ENCODE measurements at regions not wholly inside any gene's neighbourhood (a gene's known extent, or its start where the extent isn't known, plus 50 kb on each side); places are given as distances from the start of the nearest gene placed in this dataset.
A peak's percentile ranks its signal among the peaks of the same experiment; 100 is the strongest.
"Not testable (repeated sequence)": the region's sequence is repeated elsewhere in the genome, so short reads cannot be mapped to it uniquely, and the experiment has no call there.

- no peak for DNase-seq
Observed at GRCh38 chr15:96472681-96473080, 142.2 kb downstream of the NR2F2 start.

- DNase-seq, result no peak
Observed at GRCh38 chr15:96473556-96473955, 143.1 kb downstream of the NR2F2 start.

GRCh38 chr15:96474231-96474664 lies 143.7 kb downstream of the NR2F2 start:
- DNase-seq, result no peak

GRCh38 chr15:96477227-96477626 lies 146.7 kb downstream of the NR2F2 start:
- DNase-seq, result no peak

GRCh38 chr15:96484412-96484811 lies 153.9 kb downstream of the NR2F2 start:
- DNase-seq, result not testable (repeated sequence)

- no peak for DNase-seq
Observed at GRCh38 chr15:96484830-96485229, 154.3 kb downstream of the NR2F2 start.

- no peak for DNase-seq
Observed at GRCh38 chr15:96487245-96487644, 156.7 kb downstream of the NR2F2 start.

- DNase-seq, result peak; percentile 56
Observed at GRCh38 chr15:96491066-96491699, 160.7 kb downstream of the NR2F2 start.

- not testable (repeated sequence) for DNase-seq
Observed at GRCh38 chr15:96491700-96492644, 161.5 kb downstream of the NR2F2 start.

- DNase-seq, result peak; percentile 95
Observed at GRCh38 chr15:96494505-96494904, 164.0 kb downstream of the NR2F2 start.

GRCh38 chr15:96495386-96495785 lies 164.9 kb downstream of the NR2F2 start:
- DNase-seq, result peak; percentile 29

- DNase-seq, result peak; percentile 2
Observed at GRCh38 chr15:96497951-96498350, 167.5 kb downstream of the NR2F2 start.

- DNase-seq, result peak; percentile 46
Observed at GRCh38 chr15:96500508-96500907, 170.0 kb downstream of the NR2F2 start.

- DNase-seq, result no peak
Observed at GRCh38 chr15:96501362-96501761, 170.9 kb downstream of the NR2F2 start.

- DNase-seq, result no peak
Observed at GRCh38 chr15:96502196-96502595, 171.7 kb downstream of the NR2F2 start.

GRCh38 chr15:96503276-96503675 lies 172.8 kb downstream of the NR2F2 start:
- peak; percentile 44 for DNase-seq

- DNase-seq, result no peak
Observed at GRCh38 chr15:96504371-96504770, 173.9 kb downstream of the NR2F2 start.

GRCh38 chr15:96505014-96505413 lies 174.5 kb downstream of the NR2F2 start:
- DNase-seq, result no peak

- DNase-seq, result peak; percentile 55
Observed at GRCh38 chr15:96514607-96515285, 184.2 kb downstream of the NR2F2 start.

GRCh38 chr15:96515371-96515770 lies 184.9 kb downstream of the NR2F2 start:
- no peak for DNase-seq

- peak; percentile 4 for DNase-seq
Observed at GRCh38 chr15:96521386-96521785, 190.9 kb downstream of the NR2F2 start.

- no peak for DNase-seq
Observed at GRCh38 chr15:96524676-96525417, 194.3 kb downstream of the NR2F2 start.

GRCh38 chr15:96535148-96535547 lies 204.6 kb downstream of the NR2F2 start:
- DNase-seq, result no peak

Data from MV-4-11 (cell line).